ENCODE measurements at regions not wholly inside any gene's neighbourhood (a gene's known extent, or its start where the extent isn't known, plus 50 kb on each side); places are given as distances from the start of the nearest gene placed in this dataset.

DNA sequence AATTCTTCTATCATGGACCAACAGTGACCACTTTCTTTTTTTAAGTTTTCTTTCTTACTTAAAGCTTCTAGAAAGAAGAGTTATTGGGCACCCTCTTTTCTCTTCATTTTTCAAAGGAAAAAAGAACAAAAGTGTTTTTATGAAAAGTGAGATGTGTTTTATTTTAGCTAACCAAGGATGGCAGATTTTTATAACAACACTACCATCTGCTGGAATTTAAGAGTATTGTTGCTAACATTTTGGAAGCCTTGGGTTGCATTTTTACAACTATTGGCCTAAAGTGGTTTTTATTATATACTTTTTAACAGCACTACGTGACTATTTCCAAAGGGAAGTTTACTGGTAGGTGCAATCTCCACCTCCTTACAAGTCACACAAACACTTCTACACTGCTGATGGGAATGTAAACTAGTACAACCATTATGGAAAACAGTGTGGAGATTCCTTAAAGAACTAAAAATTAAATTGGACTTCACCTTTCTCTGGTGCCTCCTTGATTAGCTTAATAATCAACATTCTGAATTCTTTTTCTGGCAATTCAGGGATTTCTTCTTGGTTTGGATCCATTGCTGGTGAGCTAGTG lies 237.7 kb upstream of the AGTR1 start:
- H4K91ac ChIP-seq (ENCODE audit: insufficient read depth, low read depth, low read length) = no peak overlapping the region
- CTCF ChIA-PET = no interaction called here

More for the DNA sequence above, 237.7 kb upstream of the AGTR1 start:
- no peak overlapping the region for H2AFZ ChIP-seq (replicated peaks; ENCODE audit: low read length, poor library complexity)
- no peak overlapping the region for H2BK120ac ChIP-seq (ENCODE audit: low read depth, low read length)
- BruUV-seq (replicated peaks) = no TSS peak
- no peak overlapping the region for H3K14ac ChIP-seq (replicated peaks; ENCODE audit: low read depth, low read length)
- no peak overlapping the region for H2BK5ac ChIP-seq (ENCODE audit: low read depth, low read length, poor library complexity, severe bottlenecking)
- no peak overlapping the region for H3K9ac ChIP-seq (ENCODE audit: low read depth, low read length)
- H3K27ac ChIP-seq (ENCODE audit: insufficient read depth, low read length) = no peak overlapping the region
- dilution Hi-C loops (cut with HindIII; ENCODE audit: low sequenced_read_pairs, unreplicated experiment) (no loop called here), intact Hi-C loops (cut with micrococcal nuclease) (loop anchor here (1.0 to 5.0 kb wide), 2 partner anchors 151 to 487 kb away; no protein-coding TSS in a partner anchor), in situ Hi-C loops (cut with MboI; ENCODE audit: low sequenced_read_pairs) (no loop called here)
- POLR2A ChIA-PET (ENCODE audit: unreplicated experiment) = no interaction called here
- no peaks in the 10 kb centered on the region for H3K79me1 ChIP-seq (ENCODE audit: low read depth in 1 of 2, low read length in 2 of 2)
- no peaks in the 10 kb centered on the region for H3K9me3 ChIP-seq (ENCODE audit: control insufficient read depth, insufficient read depth, low read length)
- H4K5ac ChIP-seq (ENCODE audit: low read depth, low read length) = no peak overlapping the region
- no CpG with 5 or more reads among the region's 1 CpG for WGBS, 2 experiments (ENCODE audit: extremely low coverage in 2 of 2, insufficient read length in 1 of 2)
- no peak overlapping the region for H3K23ac ChIP-seq (ENCODE audit: low read depth, low read length)
- no peak overlapping the region for H3K18ac ChIP-seq (ENCODE audit: low read depth, low read length)
- no peaks in the 10 kb centered on the region for H4K20me1 ChIP-seq (ENCODE audit: insufficient read depth, low read length)
- no peak overlapping the region for H3K56ac ChIP-seq (ENCODE audit: extremely low read depth, insufficient read depth, low read length)
- no peak overlapping the region for H3K4ac ChIP-seq (ENCODE audit: low read depth, low read length)
- H3K9me1 ChIP-seq (ENCODE audit: insufficient read depth, low read length) = no peaks in the 10 kb centered on the region
- no peak overlapping the region for H2AK5ac ChIP-seq (ENCODE audit: low read depth, low read length)
- no peak overlapping the region for H3K4me2 ChIP-seq (ENCODE audit: low read depth, low read length)
- no peaks in the 10 kb centered on the region for H3K36me3 ChIP-seq (ENCODE audit: control insufficient read depth, insufficient read depth, low read length)
- no peak overlapping the region for H4K8ac ChIP-seq (ENCODE audit: low read depth in 2 of 2, low read length in 2 of 2)
- no peak overlapping the region for H3K4me3 ChIP-seq (ENCODE audit: insufficient read depth, low read depth, low read length)
- H2AK9ac ChIP-seq (replicated peaks; ENCODE audit: low read depth, low read length, poor library complexity) = no peak overlapping the region
- TF ChIP-seq, protein P1, sequence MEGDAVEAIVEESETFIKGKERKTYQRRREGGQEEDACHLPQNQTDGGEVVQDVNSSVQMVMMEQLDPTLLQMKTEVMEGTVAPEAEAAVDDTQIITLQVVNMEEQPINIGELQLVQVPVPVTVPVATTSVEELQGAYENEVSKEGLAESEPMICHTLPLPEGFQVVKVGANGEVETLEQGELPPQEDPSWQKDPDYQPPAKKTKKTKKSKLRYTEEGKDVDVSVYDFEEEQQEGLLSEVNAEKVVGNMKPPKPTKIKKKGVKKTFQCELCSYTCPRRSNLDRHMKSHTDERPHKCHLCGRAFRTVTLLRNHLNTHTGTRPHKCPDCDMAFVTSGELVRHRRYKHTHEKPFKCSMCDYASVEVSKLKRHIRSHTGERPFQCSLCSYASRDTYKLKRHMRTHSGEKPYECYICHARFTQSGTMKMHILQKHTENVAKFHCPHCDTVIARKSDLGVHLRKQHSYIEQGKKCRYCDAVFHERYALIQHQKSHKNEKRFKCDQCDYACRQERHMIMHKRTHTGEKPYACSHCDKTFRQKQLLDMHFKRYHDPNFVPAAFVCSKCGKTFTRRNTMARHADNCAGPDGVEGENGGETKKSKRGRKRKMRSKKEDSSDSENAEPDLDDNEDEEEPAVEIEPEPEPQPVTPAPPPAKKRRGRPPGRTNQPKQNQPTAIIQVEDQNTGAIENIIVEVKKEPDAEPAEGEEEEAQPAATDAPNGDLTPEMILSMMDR (conservative IDR thresholded peaks at IDR 0.05; ENCODE audit: low read depth, low read length) = peak; percentile 46
- TF ChIP-seq FOS (IDR thresholded peaks at IDR 0.05; ENCODE audit: low read depth, low read length) (no peak), RAD21 (IDR thresholded peaks at IDR 0.05; ENCODE audit: low read length) (peak; percentile 61), MAFK (IDR thresholded peaks at IDR 0.05; ENCODE audit: low read depth, low read length) (no peak), CHD1 (IDR thresholded peaks at IDR 0.05; ENCODE audit: low read depth, low read length) (no peak), SMC3 (IDR thresholded peaks at IDR 0.05; ENCODE audit: low read depth, low read length) (peak; percentile 48; the same call in 1 of the 2 replicates)
- DNase-seq (peak; percentile 23), ATAC-seq (ENCODE audit: low read depth) (no peak)
- no peaks in the 10 kb centered on the region for H3K4me1 ChIP-seq (ENCODE audit: control insufficient read depth, insufficient read depth, low read length)
- no peaks in the 10 kb centered on the region for H3K27me3 ChIP-seq (ENCODE audit: control insufficient read depth, insufficient read depth, low read length)
- no peak overlapping the region for H2BK20ac ChIP-seq (ENCODE audit: low read depth, low read length)
- no peak overlapping the region for H2BK15ac ChIP-seq (ENCODE audit: low read depth, low read length)

All from IMR-90 (cell line).